Endothelial cell of umbilical vein (primary cell): ENCODE measurements at regions not wholly inside any gene's neighbourhood (a gene's known extent, or its start where the extent isn't known, plus 50 kb on each side); places are given as distances from the start of the nearest gene placed in this dataset.

ENCODE experiments used
- BruUV-seq: library from RNA; stranded (reverse); fragments of 400-500 nt; replicated peaks from 2 replicates; lab custom pipeline; 2021; lab: Mats Ljungman, UMichigan
- CTCF ChIA-PET: fragments of 300-600, 350-600 bp; sonication (Branson Sonifier 250); formaldehyde crosslinking; loops from one replicate; lab custom pipeline; 2021; ENCODE audit warnings: antibody characterized with exemption, inconsistent platforms; lab: Charles Lee
- POLR2A ChIA-PET: fragments of 300-600, 350-600 bp; sonication (Branson Sonifier 250); formaldehyde crosslinking; loops from one replicate; lab custom pipeline; 2021; ENCODE audit warnings: antibody characterized with exemption, inconsistent platforms; lab: Charles Lee
- DNase-seq: peaks from one replicate; pipeline ENCODE4 v3.0.0-alpha.2; 2011; ENCODE audit warnings: low read depth, low spot score
- FAIRE-seq: peaks from 2 replicates; lab custom pipeline; 2011; peaks lifted over from hg19 to GRCh38; lab: Jason Lieb, UNC
- H2AFZ ChIP-seq: 2 replicates; pipeline ENCODE4 v1.6.0; 2012; ENCODE audit warnings: low read depth, low read length, control low read depth, inconsistent platforms
- H3K27ac ChIP-seq: 2 replicates; pipeline ENCODE4 v1.5.1; 2011; ENCODE audit warnings: low read depth, mild to moderate bottlenecking, control low read depth, low read length, moderate library complexity; ENCODE audit not compliant: insufficient read depth
- H3K27me3 ChIP-seq, 2 experiments: 2 replicates each; pipeline versions ENCODE4 v1.6.0 to v1.6.1; 2011; ENCODE audit warnings: low read length in 2 of 2, mixed read lengths in 1 of 2; ENCODE audit not compliant: control insufficient read depth in 2 of 2, insufficient read depth in 2 of 2
- H3K36me3 ChIP-seq, 2 experiments: 2 replicates in 1 of 2; 3 replicates in 1 of 2; pipeline ENCODE4 v1.5.1; 2011; ENCODE audit warnings: low read length in 2 of 2, mild to moderate bottlenecking in 1 of 2, moderate library complexity in 1 of 2; ENCODE audit not compliant: control insufficient read depth in 2 of 2, insufficient read depth in 2 of 2; ENCODE audit errors: extremely low read depth in 1 of 2
- H3K4me1 ChIP-seq: 3 replicates; pipeline ENCODE4 v1.5.1; 2011; ENCODE audit warnings: mild to moderate bottlenecking, low read length; ENCODE audit not compliant: control insufficient read depth, insufficient read depth; ENCODE audit errors: extremely low read depth
- H3K4me2 ChIP-seq: 2 replicates; pipeline ENCODE4 v1.6.1; 2011; ENCODE audit warnings: low read length, control low read depth, mixed read lengths; ENCODE audit not compliant: insufficient read depth
- H3K4me3 ChIP-seq, 3 experiments: fragments of 200-600 bp in 1 of 3; sonication (generic), shearing (Covaris generic) in 1 of 3; replicated peaks in 1 of 3; 2 replicates each; pipeline ENCODE4 v1.5.1; 2011 to 2016; ENCODE audit warnings: control low read depth in 3 of 3, low read length in 3 of 3, mild to moderate bottlenecking in 2 of 3, inconsistent platforms in 1 of 3, low read depth in 1 of 3, moderate library complexity in 1 of 3; ENCODE audit not compliant: insufficient read depth in 1 of 3
- H3K79me2 ChIP-seq: 2 replicates; pipeline ENCODE4 v1.6.0; 2012; ENCODE audit warnings: low read length, inconsistent platforms; ENCODE audit not compliant: control insufficient read depth, insufficient read depth
- H3K9ac ChIP-seq: replicated peaks from 2 replicates; pipeline ENCODE3; 2011; ENCODE audit warnings: low read length, control low read depth; ENCODE audit not compliant: insufficient read depth; ENCODE audit errors: extremely low read depth
- H3K9me1 ChIP-seq: replicated peaks from 3 replicates; pipeline ENCODE4 v1.6.0; 2011; ENCODE audit warnings: mild to moderate bottlenecking, low read length; ENCODE audit not compliant: control insufficient read depth, insufficient read depth; ENCODE audit errors: extremely low read depth
- H3K9me3 ChIP-seq: replicated peaks from 2 replicates; pipeline ENCODE4 v1.5.1; 2012; ENCODE audit warnings: low read length, inconsistent platforms; ENCODE audit not compliant: control insufficient read depth, insufficient read depth
- H4K20me1 ChIP-seq: replicated peaks from 2 replicates; pipeline ENCODE3; 2011; ENCODE audit warnings: mild to moderate bottlenecking, low read length; ENCODE audit not compliant: control insufficient read depth, insufficient read depth; ENCODE audit errors: extremely low read depth
- CTCF ChIP-seq, 2 donors: IDR thresholded peaks; 1 replicate in 1 of 2; 2 replicates in 1 of 2; pipeline ENCODE4 v1.5.1; 2011; ENCODE audit warnings: low read length in 2 of 2, mild to moderate bottlenecking in 2 of 2, moderate library complexity in 2 of 2, control low read depth in 1 of 2, inconsistent platforms in 1 of 2, low read depth in 1 of 2; ENCODE audit not compliant: insufficient read depth in 1 of 2; ENCODE audit errors: extremely low read depth in 1 of 2
- EZH2 ChIP-seq: IDR thresholded peaks from 2 replicates; pipeline ENCODE4 v1.6.1; 2012; ENCODE audit warnings: borderline replicate concordance, low read depth, mild to moderate bottlenecking, moderate library complexity, low read length, inconsistent platforms; ENCODE audit not compliant: severe bottlenecking
- FOS ChIP-seq: IDR thresholded peaks from 2 replicates; pipeline ENCODE4 v1.6.1; 2011; ENCODE audit warnings: mild to moderate bottlenecking, low read length, moderate library complexity, borderline replicate concordance; ENCODE audit not compliant: insufficient read depth
- GATA2 ChIP-seq: IDR thresholded peaks from 2 replicates; pipeline ENCODE4 v1.7.0; 2011; ENCODE audit warnings: low read depth, mild to moderate bottlenecking, moderate library complexity, mixed read lengths, low read length; ENCODE audit not compliant: insufficient read length, insufficient read depth
- JUN ChIP-seq: IDR thresholded peaks from 2 replicates; pipeline ENCODE4 v1.6.1; 2011; ENCODE audit warnings: borderline replicate concordance, low read depth; ENCODE audit not compliant: insufficient read length, insufficient read depth
- MAX ChIP-seq: IDR thresholded peaks from 2 replicates; pipeline ENCODE4 v1.6.1; 2011; ENCODE audit not compliant: insufficient read depth, insufficient read length
- MYC ChIP-seq: IDR thresholded peaks from one replicate; pipeline ENCODE4 v1.6.1; 2011; ENCODE audit warnings: mild to moderate bottlenecking, low read depth, low read length
- POLR2A ChIP-seq: IDR thresholded peaks from 2 replicates; pipeline ENCODE4 v1.6.1; 2012; ENCODE audit warnings: low read depth, mild to moderate bottlenecking, control low read depth, low read length
- POLR2AphosphoS5 ChIP-seq: IDR thresholded peaks from 2 replicates; pipeline ENCODE4 v1.6.1; 2012; ENCODE audit warnings: low read depth, mild to moderate bottlenecking, control low read depth, low read length, moderate library complexity; ENCODE audit not compliant: insufficient read depth
- dilution Hi-C: fragments of 300-500 bp; cut with MboI; formaldehyde crosslinking; loops from one replicate; pipeline ENCODE4 v1.15.0; 2019; ENCODE audit warnings: low sequenced_read_pairs; ENCODE audit not compliant: extremely low pct_ligation_motif_present
- intact Hi-C: fragments of 100-400 bp; cut with micrococcal nuclease; formaldehyde crosslinking; loops from one replicate; pipeline ENCODE4 v1.10.0; 2022

GRCh38 chr4:99716996-99717395 is 59.4 kb upstream of the C4orf54 start:
- Histone ChIP-seq H3K4me1 (no peaks in the 10 kb centered on the region), H3K79me2 (no peaks in the 10 kb centered on the region), H3K9me3 (no peaks in the 10 kb centered on the region), H3K27me3 (no peaks in the 10 kb centered on the region), H3K9ac (no peak overlapping the region), H3K4me3 (no peak overlapping the region), H3K36me3 (no peaks in the 10 kb centered on the region), H4K20me1 (no peaks in the 10 kb centered on the region), H3K27ac (no peak overlapping the region), H3K9me1 (no peaks in the 10 kb centered on the region), H2AFZ (no peak overlapping the region), H3K4me2 (no peak overlapping the region)
- ChIA-PET CTCF (no interaction called here), POLR2A (no interaction called here)
- FAIRE-seq (no peak), DNase-seq (no peak)
- intact Hi-C loops: no loop called here
- no TSS peak for BruUV-seq
- TF ChIP-seq GATA2 (no peak), POLR2AphosphoS5 (no peak), CTCF (IDR thresholded peaks at IDR 0.05; ENCODE audit: extremely low read depth in 1 of 2, insufficient read depth in 1 of 2, low read depth in 1 of 2, low read length in 2 of 2) (no peak), POLR2A (no peak), EZH2 (no peak), FOS (no peak), MYC (no peak), JUN (no peak), MAX (no peak)
- dilution Hi-C loops: no loop called here
